GM06990 (cell line): ENCODE measurements at regions not wholly inside any gene's neighbourhood (a gene's known extent, or its start where the extent isn't known, plus 50 kb on each side); places are given as distances from the start of the nearest gene placed in this dataset.
A peak's percentile ranks its signal among the peaks of the same experiment; 100 is the strongest.

Experiments used
- DNase-seq: peaks from one replicate; pipeline ENCODE4 v3.0.0-alpha.2; 2011; ENCODE audit not compliant: insufficient read length; ENCODE audit errors: extremely low read depth
- H3K27me3 ChIP-seq: replicated peaks from 2 replicates; pipeline ENCODE4 v1.6.0; 2011; ENCODE audit warnings: low read length; ENCODE audit not compliant: control insufficient read depth, insufficient read depth
- H3K36me3 ChIP-seq: 2 replicates; pipeline ENCODE4 v1.5.1; 2011; ENCODE audit warnings: low read length; ENCODE audit not compliant: control insufficient read depth, insufficient read depth
- H3K4me3 ChIP-seq: replicated peaks from 2 replicates; pipeline ENCODE4 v1.5.1; 2011; ENCODE audit warnings: low read depth, mild to moderate bottlenecking, control low read depth, low read length
- CTCF ChIP-seq: IDR thresholded peaks from 2 replicates; pipeline ENCODE4 v1.5.1; 2011; ENCODE audit warnings: low read length, control low read depth, mild to moderate bottlenecking, inconsistent platforms; ENCODE audit not compliant: insufficient read depth, poor library complexity, severe bottlenecking

GRCh38 chr15:94177112-94177511, 54.2 kb upstream of the MCTP2 start:
- H3K36me3 ChIP-seq: no peaks in the 10 kb centered on the region
- TF ChIP-seq CTCF: no peak
- DNase-seq: no peak
- no peaks in the 10 kb centered on the region for H3K27me3 ChIP-seq
- no peak overlapping the region for H3K4me3 ChIP-seq

GRCh38 chr15:94175420-94175819, 55.9 kb upstream of the MCTP2 start:
- H3K4me3 ChIP-seq: no peak overlapping the region
- no peak for TF ChIP-seq CTCF
- H3K36me3 ChIP-seq: no peaks in the 10 kb centered on the region

GRCh38 chr15:94174399-94174802, 57.0 kb upstream of the MCTP2 start:
- Histone ChIP-seq H3K27me3 (no peaks in the 10 kb centered on the region), H3K36me3 (no peaks in the 10 kb centered on the region), H3K4me3 (no peak overlapping the region)
- DNase-seq: peak; percentile 20
- TF ChIP-seq CTCF: no peak

More at GRCh38 chr15:94175420-94175819, 55.9 kb upstream of the MCTP2 start:
- H3K27me3 ChIP-seq: no peaks in the 10 kb centered on the region
- DNase-seq: no peak

GRCh38 chr15:94168250-94168649, 63.1 kb upstream of the MCTP2 start:
- no peak for DNase-seq
- H3K27me3 ChIP-seq: no peaks in the 10 kb centered on the region

GRCh38 chr15:94164971-94165370, 66.4 kb upstream of the MCTP2 start:
- DNase-seq: no peak
- no peaks in the 10 kb centered on the region for H3K36me3 ChIP-seq
- no peak for TF ChIP-seq CTCF
- no peak overlapping the region for H3K4me3 ChIP-seq
- H3K27me3 ChIP-seq: no peaks in the 10 kb centered on the region

More at GRCh38 chr15:94168250-94168649, 63.1 kb upstream of the MCTP2 start:
- peak; percentile 19 for TF ChIP-seq CTCF
- Histone ChIP-seq H3K4me3 (no peak overlapping the region), H3K36me3 (no peaks in the 10 kb centered on the region)

- peak; percentile 69 for TF ChIP-seq CTCF
- Histone ChIP-seq H3K27me3 (no peaks in the 10 kb centered on the region), H3K4me3 (no peak overlapping the region), H3K36me3 (no peaks in the 10 kb centered on the region)
- DNase-seq: no peak
These were observed 67.1 kb upstream of the MCTP2 start for GRCh38 chr15:94164202-94164807.
